NOMO-1 treated with dmso at 0.1 percent for 144 hours (cell line): ENCODE measurements at regions not wholly inside any gene's neighbourhood (a gene's known extent, or its start where the extent isn't known, plus 50 kb on each side); places are given as distances from the start of the nearest gene placed in this dataset.
"Not testable (repeated sequence)": the region's sequence is repeated elsewhere in the genome, so short reads cannot be mapped to it uniquely, and the experiment has no call there.

Experiments
- DNase-seq: peaks from one replicate; lab custom pipeline; 2025; ENCODE audit not compliant: unreplicated experiment; lab: John Stamatoyannopoulos, UW

DNA sequence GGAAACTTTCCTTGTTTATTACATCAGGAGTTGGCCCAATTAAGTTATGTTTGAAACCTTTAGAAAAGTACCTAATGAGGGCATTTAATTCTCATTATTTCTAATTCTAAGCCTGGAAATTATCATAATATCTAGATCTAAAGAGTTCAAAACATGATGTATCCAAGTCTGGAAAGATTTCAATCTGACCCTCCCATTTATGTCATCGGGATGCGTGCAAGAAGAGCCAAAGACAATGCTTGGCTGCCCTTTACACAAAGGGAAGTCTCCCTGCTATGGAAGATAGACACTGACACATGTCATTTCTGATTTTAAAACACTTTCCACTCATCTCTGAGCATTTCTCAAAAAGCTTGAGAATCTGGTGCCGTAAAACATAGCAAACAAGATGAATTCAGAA lies 222.4 kb downstream of the ANTXR2 start:
- DNase-seq, result no peak

DNA sequence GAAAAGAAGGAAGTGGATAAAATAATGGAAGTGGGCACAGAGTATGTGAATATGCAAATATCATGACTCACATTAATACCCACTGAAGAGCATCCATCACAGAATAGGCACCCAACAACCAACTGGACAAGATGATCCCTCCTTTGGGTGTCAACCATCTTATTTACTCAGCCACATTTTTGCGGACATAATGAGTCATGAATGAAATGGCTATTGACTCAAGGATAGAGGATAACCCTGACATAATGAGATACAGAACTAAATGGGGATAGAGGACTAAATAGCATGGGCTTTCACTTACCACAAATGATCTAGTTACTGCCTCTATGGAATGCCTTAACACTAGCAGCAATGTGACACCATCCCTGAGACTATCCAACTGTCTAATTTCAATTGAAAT lies 224.7 kb downstream of the ANTXR2 start:
- DNase-seq, result no peak

DNA sequence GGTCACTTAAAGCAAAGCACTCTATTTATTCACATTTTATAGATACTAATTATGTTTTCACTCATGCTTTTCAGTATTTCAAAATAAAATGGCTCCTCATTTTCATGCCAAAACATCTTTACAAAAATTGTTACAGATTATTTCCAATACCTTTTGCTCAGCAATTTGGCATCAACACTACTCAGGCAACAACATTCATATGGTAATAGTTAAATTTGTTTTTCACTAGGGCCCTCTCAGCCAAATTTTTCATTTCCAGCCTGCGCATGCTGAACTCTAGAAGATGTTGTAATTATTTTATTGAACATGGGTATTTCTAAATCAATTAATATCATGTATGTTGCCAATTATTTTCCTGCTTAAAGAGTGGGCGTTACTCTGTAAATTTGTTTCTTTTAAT lies 225.6 kb downstream of the ANTXR2 start:
- no peak for DNase-seq

DNA sequence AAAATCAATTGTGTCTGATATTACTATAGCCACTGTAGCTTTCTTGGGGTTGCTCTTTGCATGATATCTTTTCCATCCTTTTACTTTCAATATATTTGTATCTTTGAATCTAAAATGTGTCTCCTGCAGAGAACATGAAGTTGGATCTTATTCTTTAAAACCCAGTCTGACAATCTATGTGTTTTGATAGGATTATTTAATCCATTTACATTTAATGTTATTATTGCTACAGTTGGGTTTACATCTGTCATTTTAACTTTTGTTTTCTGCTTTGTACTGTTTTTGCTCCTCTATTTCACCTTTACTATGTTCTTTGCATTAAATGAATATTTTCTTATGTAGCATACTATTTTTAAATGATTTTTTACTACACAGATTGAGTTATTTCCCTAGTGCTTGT lies 230.9 kb downstream of the ANTXR2 start:
- no peak for DNase-seq

DNA sequence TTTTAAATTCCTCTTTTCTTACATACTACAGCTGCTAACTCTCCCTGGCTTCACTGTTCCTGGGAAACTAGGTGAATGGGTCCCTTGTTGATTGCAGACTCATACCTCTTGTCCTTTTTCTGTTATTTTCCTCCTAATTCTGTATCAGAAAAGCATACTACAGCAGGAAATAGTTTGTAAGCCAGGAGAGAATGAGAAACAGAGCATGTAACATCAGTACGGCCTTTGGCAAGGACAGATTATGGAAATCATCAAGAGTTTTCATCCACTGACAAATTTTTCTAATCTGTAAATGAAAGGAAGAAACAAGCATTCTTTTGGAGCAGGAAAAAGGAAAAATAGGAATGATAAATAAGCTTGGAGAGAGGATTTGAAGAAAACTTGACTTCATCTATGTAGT lies 239.2 kb downstream of the ANTXR2 start:
- no peak for DNase-seq

DNA sequence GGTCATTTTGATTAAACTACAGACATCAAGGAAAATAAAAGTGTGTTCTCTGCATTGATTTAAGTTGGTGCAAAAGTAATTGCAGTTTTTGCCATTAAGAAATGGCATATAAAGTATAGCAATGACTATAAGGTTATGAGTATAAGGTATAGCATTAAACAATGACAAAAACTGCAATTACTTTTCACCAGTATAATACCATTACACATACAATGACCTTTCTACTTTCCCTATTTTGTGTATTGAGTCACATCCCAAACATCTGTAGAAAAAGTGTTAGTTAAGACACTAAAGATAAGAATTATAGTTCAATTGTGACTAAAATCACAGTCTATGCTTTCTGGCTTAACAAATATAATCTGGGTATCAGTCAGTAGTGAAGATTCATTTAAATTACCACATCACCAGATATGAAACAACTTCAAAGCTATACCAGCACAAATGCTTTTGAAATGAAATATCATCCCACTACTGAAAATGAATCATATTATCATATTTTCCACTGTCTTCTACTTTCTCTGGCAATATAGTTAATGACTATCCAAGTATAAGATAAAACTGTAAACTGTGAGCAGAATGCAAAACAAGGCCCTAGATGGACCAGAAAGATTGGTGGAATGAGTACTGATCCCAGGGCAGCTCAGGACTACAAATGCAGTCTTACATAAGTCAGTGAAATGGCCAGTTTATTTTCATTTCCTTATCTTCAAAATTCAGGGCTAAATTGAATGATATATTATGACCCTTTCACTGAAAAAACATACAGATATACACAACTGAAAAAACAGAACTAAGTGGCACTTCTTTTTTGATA lies 241.1 kb downstream of the ANTXR2 start:
- DNase-seq, result no peak

DNA sequence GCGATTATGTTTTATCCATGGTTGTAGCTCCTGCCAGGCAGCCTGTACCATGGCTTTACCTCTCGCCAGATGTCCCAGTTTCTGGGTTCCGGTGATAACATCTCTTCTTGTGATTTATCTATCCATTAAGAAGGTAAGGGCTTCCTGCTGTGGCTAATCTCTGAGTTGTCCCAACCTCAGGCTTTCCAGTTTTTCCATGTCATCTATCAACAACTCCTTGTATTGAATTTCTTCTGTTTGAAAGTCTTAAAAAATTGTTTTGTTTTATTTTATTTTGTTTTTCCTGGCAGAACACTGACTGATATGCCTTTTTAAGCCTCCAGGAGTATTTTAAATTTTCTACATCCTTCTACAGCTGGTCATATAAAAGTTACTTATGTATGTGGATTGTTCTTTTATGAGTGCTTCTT lies 241.9 kb downstream of the ANTXR2 start:
- no peak for DNase-seq

DNA sequence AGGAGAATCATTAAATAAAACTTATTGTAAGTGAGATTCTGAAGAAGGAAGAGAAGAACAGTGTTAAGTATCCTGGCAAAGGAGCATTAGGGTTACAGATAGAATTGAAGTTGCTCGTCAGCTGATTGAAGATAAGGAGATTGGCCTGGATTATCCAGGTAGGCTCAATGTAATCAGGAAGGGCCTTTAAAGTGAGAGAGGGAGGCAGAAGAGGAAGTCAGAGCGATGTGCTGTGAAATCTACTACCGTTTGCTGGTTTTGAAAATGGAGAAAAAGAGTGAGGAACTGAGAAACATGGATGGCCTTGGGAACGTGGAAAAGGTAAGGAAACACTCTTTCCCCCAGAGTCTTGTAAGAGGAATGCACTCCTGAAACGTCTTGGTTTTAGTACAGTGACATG lies 245.7 kb downstream of the ANTXR2 start:
- DNase-seq, result no peak

DNA sequence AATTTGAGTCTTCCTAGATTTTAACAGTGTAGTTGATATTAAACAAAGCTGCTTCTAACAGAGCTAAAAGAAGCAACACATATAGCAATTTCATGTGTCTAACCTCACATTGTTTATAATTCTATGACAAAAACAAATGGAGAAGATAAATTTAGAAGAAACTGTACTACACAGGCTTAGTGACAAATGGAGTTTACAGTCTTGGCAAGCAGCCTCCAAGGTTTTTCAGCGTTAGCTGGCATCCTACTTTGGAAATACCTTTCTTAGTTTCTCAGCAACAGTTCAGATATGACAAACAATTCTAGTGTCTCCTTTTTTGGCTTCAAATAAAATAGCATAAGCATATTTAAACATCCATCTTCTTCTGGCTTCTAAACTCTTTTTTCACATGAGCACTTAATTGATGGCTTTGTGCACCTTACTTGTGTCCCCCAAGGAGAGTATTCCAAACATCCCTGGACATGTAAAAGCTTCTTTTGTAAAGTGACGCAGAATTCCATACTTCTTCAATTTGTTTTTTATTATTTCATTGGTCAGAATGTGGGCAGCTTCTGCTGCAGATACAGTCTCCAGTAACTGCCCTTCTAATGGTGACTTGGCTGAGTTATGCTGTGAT lies 249.8 kb downstream of the ANTXR2 start:
- no peak for DNase-seq

DNA sequence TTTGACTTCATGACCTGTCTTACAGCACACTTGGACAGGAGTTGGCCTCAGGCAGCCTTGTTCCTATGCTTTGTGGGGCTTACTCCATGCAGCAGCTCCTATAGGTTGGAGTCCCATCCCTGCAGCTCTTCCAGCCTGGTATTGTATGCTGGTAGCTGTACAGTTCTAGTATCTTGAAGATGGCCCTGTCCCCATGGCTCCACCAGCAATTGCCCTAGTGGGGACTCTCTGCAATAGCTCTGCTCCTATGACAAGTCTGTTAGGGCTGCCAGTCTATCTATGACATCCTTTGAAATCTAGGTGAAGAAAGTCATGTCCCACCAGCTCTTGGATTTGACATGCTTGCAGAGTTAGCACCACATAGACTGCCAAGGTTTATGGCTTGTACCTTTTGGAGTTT lies 252.6 kb downstream of the ANTXR2 start:
- no peak for DNase-seq

DNA sequence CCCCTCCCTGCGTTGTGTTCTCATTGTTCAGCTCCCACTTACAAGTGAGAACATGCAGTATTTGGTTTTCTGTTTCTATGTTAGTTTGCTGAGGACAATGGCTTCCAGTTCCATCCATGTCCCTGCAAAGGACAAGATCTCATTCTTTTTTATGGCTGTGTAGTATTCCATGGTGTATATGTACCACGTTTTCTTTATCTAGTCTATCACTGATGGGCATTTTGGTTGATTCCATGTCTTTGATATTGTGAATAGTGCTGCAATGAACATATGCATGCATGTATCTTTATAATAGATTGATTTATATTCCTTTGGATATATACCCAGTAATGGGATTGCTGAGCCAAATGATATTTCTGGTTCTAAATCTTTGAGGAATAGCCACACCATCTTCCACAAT lies 265.1 kb downstream of the ANTXR2 start:
- DNase-seq, result not testable (repeated sequence)

DNA sequence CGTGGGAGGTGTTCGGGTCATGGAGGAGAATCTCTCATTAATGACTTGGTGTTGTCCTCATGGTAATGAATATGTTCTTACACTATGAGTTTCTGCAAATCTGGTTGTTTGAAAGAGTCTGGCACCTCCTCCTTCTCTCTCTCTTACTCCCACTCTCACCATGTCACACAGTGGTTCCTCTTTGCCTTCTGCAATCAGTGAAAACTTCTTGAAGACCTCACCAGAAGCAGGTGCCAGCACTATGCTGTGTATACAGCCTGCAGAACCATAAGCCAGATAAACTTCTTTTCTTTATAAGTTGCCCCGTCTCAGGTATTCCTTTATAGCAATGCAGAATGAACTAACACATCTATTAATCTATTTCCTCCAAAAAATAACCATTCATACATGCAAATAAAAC lies 275.0 kb downstream of the ANTXR2 start:
- no peak for DNase-seq

DNA sequence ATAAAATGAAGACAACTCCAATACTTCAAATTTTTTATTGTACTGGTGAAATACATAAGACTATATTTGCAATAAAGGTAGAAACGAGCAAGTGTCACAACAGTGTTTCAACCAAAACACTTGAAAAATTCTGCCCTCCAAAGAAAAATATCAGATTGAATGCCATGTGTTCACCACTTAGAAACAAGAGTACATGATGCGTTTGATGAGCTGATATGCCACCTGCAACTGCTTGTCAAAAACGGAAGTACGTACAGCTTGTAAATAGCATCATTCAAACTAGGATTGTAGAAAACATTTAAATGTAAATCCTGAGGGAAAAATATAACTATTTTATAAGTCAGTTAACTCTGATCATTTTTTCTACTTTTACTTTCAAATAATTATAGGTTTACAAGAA lies 276.1 kb downstream of the ANTXR2 start:
- DNase-seq, result no peak

DNA sequence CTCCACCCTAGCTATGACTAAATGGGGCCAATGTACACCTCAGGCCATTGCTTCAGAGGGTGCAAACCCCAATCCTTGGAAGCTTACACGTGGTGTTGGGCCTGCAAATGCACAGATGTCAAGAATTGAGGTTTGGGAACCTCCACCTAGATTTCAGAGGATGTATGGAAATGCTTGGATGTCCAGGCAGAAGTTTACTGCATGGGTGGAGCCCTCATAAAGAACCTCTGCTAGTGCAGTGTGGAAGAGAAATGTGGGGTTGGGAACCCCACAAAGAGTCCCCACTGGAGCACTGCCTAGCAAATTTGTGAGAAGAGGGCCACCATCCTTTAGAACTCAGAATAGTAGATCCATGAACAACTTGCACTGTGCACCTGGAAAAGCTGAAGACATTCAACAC lies 284.1 kb downstream of the ANTXR2 start:
- no peak for DNase-seq

DNA sequence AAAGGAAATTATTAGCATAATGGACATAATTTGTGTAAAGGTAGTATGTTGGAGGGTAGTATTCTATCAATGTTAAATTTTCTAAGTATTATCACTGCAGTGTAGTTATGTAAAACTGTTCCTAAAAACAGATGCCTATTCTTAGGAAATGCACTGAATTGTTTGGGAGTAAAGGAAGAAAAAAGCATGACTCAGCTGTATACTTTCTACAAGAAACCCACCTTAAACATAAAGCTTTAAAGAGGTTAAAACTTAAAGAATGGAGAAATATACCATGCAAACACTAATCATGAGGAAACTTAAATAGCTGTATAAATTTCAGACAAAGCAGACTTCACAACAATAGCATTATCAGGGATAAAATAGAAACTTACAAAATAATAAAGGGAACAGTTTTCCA lies 292.9 kb downstream of the ANTXR2 start:
- no peak for DNase-seq

DNA sequence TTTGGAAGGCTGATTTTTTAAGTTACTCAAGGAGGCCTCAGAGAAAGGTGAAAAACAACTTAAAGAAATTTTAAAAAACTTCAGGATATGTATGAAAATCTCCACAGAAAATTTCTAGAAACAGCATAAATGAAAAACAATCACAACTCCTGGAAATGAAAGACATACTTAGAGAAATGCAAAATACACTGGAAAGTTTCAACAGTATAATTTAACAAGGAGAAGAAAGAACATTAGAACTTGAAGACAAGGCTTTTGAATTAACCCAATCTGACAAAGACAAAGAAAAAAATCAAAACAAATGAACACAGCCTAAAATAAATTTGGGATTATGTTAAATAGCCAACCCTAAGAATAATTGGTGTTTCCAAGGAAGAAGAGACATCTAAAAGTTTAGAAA lies 300.5 kb downstream of the ANTXR2 start:
- no peak for DNase-seq

DNA sequence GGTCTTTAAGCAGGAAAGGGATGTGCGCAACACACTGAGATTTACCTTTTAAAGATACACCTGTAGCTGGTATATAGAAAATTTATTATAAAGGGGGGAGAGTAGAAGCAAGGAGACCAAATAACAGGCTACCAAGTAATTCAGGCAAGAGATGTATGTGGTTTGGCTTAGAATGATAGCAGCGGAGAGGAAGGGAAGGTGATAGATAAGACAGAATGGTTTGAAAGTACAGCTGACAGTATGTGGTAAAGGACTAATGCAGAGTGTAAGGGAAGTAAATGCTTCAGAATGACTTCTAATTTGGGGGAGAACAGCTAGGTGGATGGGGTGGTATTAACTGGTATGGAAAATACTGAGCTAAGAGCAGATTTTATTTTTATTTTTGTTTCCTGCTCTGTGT lies 308.9 kb downstream of the ANTXR2 start:
- no peak for DNase-seq

DNA sequence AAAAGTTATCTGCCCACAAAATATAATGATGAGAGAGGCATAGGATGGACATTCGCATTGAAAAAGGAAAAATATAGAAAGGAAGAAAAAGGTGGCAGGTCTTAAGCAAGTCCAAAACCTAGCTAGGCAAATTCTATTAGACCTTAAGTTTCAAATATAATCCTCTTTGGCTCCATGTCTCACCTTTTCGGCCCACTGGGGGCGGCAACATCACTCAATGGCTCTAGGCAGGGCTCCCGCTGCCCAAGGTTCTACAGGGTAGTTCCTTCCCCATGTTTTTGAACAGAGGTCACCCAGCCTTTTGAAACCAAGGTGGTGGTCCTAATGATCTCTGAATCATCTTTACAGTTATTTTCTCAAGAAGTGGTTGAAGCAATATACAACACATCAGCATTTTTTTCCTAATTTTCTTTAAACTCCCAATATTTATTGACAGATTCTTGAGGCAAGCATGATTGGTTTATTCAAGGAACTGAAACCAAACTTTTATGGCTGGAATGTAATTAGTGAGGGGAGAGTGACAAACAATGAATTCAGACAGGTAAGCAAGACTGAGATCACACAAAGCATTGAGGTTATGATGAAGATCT lies 309.4 kb downstream of the ANTXR2 start:
- DNase-seq, result no peak

DNA sequence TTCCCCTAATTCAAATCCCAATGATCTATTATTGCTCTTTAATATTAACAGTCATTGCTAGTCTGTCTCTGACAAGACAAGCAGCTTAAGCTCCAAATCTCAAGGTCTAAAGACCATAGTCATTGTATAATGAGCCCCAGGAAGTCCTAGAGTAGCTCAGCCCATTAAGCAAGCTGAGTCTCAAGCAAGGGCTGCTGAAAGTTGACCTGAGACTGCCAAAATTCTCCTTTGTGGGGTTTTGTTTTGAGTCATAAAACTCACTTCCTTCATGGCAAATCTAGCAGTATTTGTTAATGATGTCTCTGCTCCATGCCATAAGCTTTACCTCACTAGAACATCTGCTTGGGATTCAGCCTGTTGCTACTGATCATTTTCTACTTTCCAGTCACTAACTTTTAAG lies 313.2 kb downstream of the ANTXR2 start:
- DNase-seq, result no peak

DNA sequence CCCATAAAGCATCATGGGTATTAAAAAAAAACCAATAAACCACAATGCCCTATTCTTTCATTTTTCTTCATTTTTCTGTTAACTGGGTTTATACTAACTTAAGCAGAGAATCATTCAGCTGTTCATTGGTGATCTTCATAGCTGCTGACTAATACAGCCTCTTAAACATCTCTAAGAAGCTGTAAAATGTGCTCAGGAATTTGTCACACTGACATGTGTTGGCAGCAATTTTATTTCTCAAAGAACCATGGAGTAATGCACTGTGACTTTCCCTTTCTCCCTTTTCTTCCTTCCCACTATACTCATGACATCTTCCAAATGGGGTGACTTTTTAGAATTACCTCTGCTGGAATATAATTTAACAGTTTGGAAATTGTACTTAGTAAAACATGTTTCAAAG lies 315.4 kb downstream of the ANTXR2 start:
- no peak for DNase-seq

DNA sequence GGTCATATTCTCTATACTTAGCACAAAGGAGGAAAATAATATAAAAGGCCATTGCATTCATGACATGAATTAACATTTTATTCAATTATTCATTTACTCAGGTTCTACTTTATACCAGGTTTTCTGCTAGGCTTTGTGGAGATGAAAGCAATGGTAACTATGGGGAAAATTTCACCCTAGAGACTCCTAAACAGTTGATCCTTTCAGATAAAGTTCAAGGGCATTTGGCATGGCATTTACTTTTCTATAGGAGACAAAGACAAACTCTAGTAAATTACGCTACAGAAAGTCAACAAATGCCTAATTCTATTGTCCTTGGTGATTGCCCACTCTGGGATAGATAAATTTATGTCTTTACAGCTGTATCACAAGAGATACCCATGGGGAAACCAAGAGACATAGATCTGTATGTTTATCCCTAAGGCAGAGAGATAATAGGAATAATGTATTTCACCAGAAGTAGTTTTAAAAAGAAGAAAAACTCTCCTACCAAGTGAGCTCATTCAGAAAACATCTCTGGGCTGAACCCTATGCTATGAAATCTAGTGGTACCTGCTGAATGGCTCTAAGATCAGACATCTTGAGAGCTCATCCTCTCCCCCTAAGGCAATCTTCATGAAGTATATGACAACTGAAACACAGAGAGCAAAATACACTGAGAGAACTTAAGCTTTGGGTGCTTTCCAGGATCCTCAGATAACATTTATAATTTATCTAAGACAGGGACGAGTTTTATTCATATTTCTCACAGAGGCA lies 316.7 kb downstream of the ANTXR2 start:
- DNase-seq, result no peak

DNA sequence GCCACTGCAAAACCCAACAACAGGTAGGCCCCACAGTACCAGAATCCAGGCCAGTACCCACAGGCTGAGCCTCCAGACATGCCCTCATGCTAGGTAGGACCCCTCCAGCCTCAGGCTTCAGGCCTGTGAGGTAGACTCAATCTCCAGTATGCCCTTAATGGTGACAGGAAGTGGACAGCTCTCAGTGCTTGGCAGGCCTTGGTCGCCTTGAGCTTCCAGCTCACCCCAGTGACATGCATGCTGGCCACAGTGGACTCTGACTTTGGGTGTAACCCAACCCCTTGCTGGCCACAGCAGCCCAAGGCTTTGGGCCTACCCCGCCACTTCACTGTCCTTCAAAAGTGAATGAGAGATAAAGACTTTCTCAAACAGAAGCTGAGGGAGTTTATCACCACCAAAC lies 324.2 kb downstream of the ANTXR2 start:
- DNase-seq, result no peak
